GM12878 (cell line): ENCODE measurements at regions not wholly inside any gene's neighbourhood (a gene's known extent, or its start where the extent isn't known, plus 50 kb on each side); places are given as distances from the start of the nearest gene placed in this dataset.

Source experiments
- CHD1 ChIP-seq: IDR thresholded peaks from 2 replicates; pipeline ENCODE4 v1.6.1; 2012; ENCODE audit warnings: low read depth, low read length, improper control_type of control experiment
- CTCF ChIP-seq, 3 experiments: IDR thresholded peaks in 2 of 3; conservative IDR thresholded peaks in 1 of 3; 2 replicates each; pipeline ENCODE4 v1.5.1; 2011; ENCODE audit warnings: low read depth in 3 of 3, low read length in 3 of 3, mild to moderate bottlenecking in 3 of 3, control low read depth in 2 of 3, moderate library complexity in 2 of 3, inconsistent platforms in 1 of 3, mixed read lengths in 1 of 3; ENCODE audit not compliant: control insufficient read depth in 2 of 3, insufficient read depth in 1 of 3; ENCODE audit errors: extremely low read depth in 1 of 3
- ESRRA ChIP-seq: IDR thresholded peaks from 2 replicates; pipeline ENCODE4 v1.6.1; 2012; ENCODE audit warnings: mild to moderate bottlenecking, low read length, improper control_type of control experiment
- EZH2 ChIP-seq: IDR thresholded peaks from 2 replicates; pipeline ENCODE4 v1.6.1; 2012; ENCODE audit warnings: low read depth, mild to moderate bottlenecking, control low read depth, inconsistent platforms, low read length, borderline replicate concordance; ENCODE audit not compliant: control insufficient read depth
- FOXK2 ChIP-seq: fragments of 450-650 bp; IDR thresholded peaks from 2 replicates; pipeline ENCODE4 v1.6.1; 2017; ENCODE audit warnings: mild to moderate bottlenecking, moderate library complexity
- GABPA ChIP-seq: IDR thresholded peaks from 2 replicates; pipeline ENCODE4 v1.6.1; 2014; ENCODE audit warnings: antibody characterized with exemption, low read depth, mild to moderate bottlenecking, inconsistent platforms
- JUND ChIP-seq: IDR thresholded peaks from 2 replicates; pipeline ENCODE4 v1.6.1; 2012; ENCODE audit warnings: low read depth, mild to moderate bottlenecking, low read length, improper control_type of control experiment, moderate library complexity
- MAX ChIP-seq: IDR thresholded peaks from 2 replicates; pipeline ENCODE4 v1.6.1; 2012; ENCODE audit warnings: low read depth, low read length, improper control_type of control experiment
- NFIC ChIP-seq: IDR thresholded peaks from 2 replicates; pipeline ENCODE4 v1.6.1; 2012; ENCODE audit warnings: low read depth, mild to moderate bottlenecking, inconsistent platforms, low read length, moderate library complexity
- POLR2A ChIP-seq: IDR thresholded peaks from 2 replicates; pipeline ENCODE4 v1.6.1; 2011; ENCODE audit warnings: low read depth, mild to moderate bottlenecking, low read length
- RAD21 ChIP-seq: IDR thresholded peaks from 2 replicates; pipeline ENCODE4 v1.6.1; 2011; ENCODE audit warnings: mild to moderate bottlenecking, low read depth, low read length, moderate library complexity; ENCODE audit not compliant: insufficient read depth
- REST ChIP-seq: IDR thresholded peaks from 2 replicates; pipeline ENCODE4 v1.6.1; 2012; ENCODE audit warnings: mild to moderate bottlenecking, low read depth, low read length
- TCF7 ChIP-seq: IDR thresholded peaks from 2 replicates; pipeline ENCODE4 v1.6.1; 2014; ENCODE audit warnings: antibody characterized with exemption, borderline replicate concordance
- YY1 ChIP-seq: IDR thresholded peaks from 2 replicates; pipeline ENCODE4 v1.6.1; 2011; ENCODE audit warnings: low read depth, mild to moderate bottlenecking, low read length

- TF ChIP-seq REST (no peak), RAD21 (no peak), CTCF (IDR thresholded peaks at IDR 0.05 in 2 of 3, conservative IDR thresholded peaks at IDR 0.05 in 1 of 3; ENCODE audit: control insufficient read depth in 2 of 3, extremely low read depth in 1 of 3, insufficient read depth in 1 of 3, low read depth in 3 of 3, low read length in 3 of 3) (no peak), TCF7 (no peak), GABPA (no peak), POLR2A (no peak), NFIC (no peak), EZH2 (no peak), CHD1 (no peak), JUND (no peak), ESRRA (no peak), YY1 (no peak), FOXK2 (no peak), MAX (no peak)
Observed at GRCh38 chr3:106491796-106492195, 623.0 kb upstream of the CBLB start.
